Tibial nerve (tissue), 4 donors: ENCODE measurements at regions not wholly inside any gene's neighbourhood (a gene's known extent, or its start where the extent isn't known, plus 50 kb on each side); places are given as distances from the start of the nearest gene placed in this dataset.

Source experiments
- CTCF ChIP-seq, 5 experiments: fragments of 200-600 bp in 3 of 5; fragments of 450-650 bp in 2 of 5; sonication (generic) in 3 of 5; IDR thresholded peaks; one replicate each; pipeline ENCODE4 v1.5.1; 2016 to 2019; ENCODE audit warnings: antibody characterized with exemption in 5 of 5, mild to moderate bottlenecking in 3 of 5, moderate library complexity in 2 of 5
- EP300 ChIP-seq, 2 donors: sonication (generic); formaldehyde crosslinking; IDR thresholded peaks; one replicate each; pipeline ENCODE4 v1.6.1; 2017; ENCODE audit warnings: antibody characterized with exemption in 2 of 2, mild to moderate bottlenecking in 1 of 2
- POLR2A ChIP-seq, 2 donors: fragments of 450-650 bp; IDR thresholded peaks; one replicate each; pipeline ENCODE4 v1.6.1; 2017; ENCODE audit warnings: antibody characterized with exemption in 2 of 2, mild to moderate bottlenecking in 2 of 2, moderate library complexity in 2 of 2

GRCh38 chr5:92912283-92912682 is 668.7 kb downstream of the NR2F1-AS1 start:
- no peak for TF ChIP-seq CTCF (IDR thresholded peaks at IDR 0.05)
- no peak for TF ChIP-seq EP300 (IDR thresholded peaks at IDR 0.05)
- TF ChIP-seq POLR2A (IDR thresholded peaks at IDR 0.05) = no peak
